Adipocyte (in vitro differentiated cells): ENCODE measurements at regions not wholly inside any gene's neighbourhood (a gene's known extent, or its start where the extent isn't known, plus 50 kb on each side); places are given as distances from the start of the nearest gene placed in this dataset.
A peak's percentile ranks its signal among the peaks of the same experiment; 100 is the strongest.

ENCODE experiments used
- DNase-seq: peaks from one replicate; pipeline ENCODE4 v3.0.0-alpha.2; 2015; ENCODE audit warnings: low read depth
- H3K27me3 ChIP-seq: replicated peaks from 2 replicates; pipeline ENCODE4 v1.7.0; 2013; ENCODE audit warnings: mild to moderate bottlenecking, low read length, moderate library complexity; ENCODE audit not compliant: control insufficient read depth, insufficient read depth
- H3K36me3 ChIP-seq: 2 replicates; pipeline ENCODE4 v1.7.0; 2013; ENCODE audit warnings: low read length, mild to moderate bottlenecking, moderate library complexity; ENCODE audit not compliant: control insufficient read depth, insufficient read depth, severe bottlenecking
- H3K4me1 ChIP-seq: 2 replicates; pipeline ENCODE4 v1.7.0; 2013; ENCODE audit warnings: mild to moderate bottlenecking, low read length, moderate library complexity; ENCODE audit not compliant: control insufficient read depth, insufficient read depth
- H3K4me3 ChIP-seq: 2 replicates; pipeline ENCODE4 v1.7.0; 2013; ENCODE audit warnings: mild to moderate bottlenecking, low read length, moderate library complexity
- H3K9ac ChIP-seq: 2 replicates; pipeline ENCODE4 v1.7.0; 2013; ENCODE audit warnings: mild to moderate bottlenecking, low read length, moderate library complexity
- H3K9me3 ChIP-seq: 2 replicates; pipeline ENCODE4 v1.7.0; 2013; ENCODE audit warnings: mild to moderate bottlenecking, low read length, moderate library complexity; ENCODE audit not compliant: control insufficient read depth

DNA sequence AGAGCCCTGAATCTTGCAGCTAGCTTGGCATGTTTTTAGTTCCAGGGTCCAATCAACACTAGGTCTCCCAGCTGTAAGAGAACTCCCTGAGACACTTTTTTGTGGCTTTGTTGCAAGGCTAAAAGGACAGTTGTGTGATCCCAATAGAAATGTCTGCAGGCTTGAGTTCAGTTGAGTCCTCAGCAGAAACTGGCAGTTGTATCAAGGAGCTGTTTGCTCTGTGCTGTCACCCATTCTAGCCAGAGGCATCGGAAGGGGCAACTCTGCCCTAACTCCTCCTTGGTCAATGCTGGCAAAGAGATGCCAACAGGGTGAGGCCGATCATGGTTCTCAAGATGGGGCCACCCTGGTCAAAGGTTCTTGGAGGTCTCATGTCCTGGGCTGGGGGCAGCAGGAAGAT, 224.1 kb downstream of the BUB3 start:
- no peak overlapping the region for H3K9ac ChIP-seq
- no peaks in the 10 kb centered on the region for H3K9me3 ChIP-seq
- H3K36me3 ChIP-seq = no peaks in the 10 kb centered on the region
- DNase-seq = no peak
- H3K4me3 ChIP-seq = no peak overlapping the region
- H3K4me1 ChIP-seq = no peaks in the 10 kb centered on the region
- peaks cover 18% of the 10 kb centered on the region for H3K27me3 ChIP-seq

DNA sequence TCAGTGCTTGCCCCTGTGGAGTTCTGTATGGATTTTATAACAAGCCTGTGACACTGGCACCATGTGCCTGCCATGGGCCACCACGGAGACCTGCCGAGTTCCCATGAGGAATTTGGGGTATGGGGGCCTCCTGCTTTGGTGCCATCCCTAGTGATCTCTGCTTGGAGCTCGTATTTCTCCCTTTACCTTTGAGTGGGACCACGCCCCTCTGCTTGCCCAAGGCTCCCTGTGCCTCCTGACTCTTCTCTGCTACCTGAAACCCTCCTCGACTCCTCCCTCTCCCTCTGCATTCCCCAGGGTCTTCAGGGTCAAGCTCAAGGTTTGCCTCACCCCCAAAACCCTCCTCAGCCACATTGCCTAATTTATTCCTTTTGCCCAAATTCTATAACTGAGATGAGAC, 225.0 kb downstream of the BUB3 start:
- H3K36me3 ChIP-seq = no peaks in the 10 kb centered on the region
- no peak for DNase-seq
- peaks cover 18% of the 10 kb centered on the region for H3K27me3 ChIP-seq
- H3K9me3 ChIP-seq = no peaks in the 10 kb centered on the region
- no peaks in the 10 kb centered on the region for H3K4me1 ChIP-seq
- H3K9ac ChIP-seq = no peak overlapping the region
- H3K4me3 ChIP-seq = no peak overlapping the region

DNA sequence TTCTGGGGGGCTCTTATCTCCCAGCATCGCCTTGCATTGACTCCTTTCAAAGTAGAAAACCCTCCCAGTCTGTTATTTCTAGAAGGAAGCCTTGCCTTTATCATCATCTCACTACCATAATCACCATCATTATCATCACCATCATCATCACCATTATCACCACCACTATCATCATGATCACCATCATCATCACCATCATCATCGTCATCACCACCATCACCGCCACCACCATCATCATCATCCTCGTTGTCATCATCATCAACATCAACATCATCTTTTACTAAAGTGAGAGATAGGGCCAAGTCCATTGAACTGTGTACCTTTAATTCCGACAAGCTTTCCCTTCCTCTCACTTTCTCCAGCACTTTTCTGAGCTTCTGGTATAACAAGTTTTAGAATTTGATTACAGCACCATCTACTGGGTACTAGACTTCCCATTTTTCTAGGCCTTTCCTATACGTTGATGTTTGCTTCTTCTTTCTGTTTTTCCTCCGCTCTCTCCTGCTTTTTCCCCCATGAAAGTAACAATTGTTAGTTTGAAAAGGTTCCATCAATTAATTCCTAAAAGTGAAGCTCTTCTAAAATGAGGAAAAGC, 226.4 kb downstream of the BUB3 start:
- Histone ChIP-seq H3K36me3 (no peaks in the 10 kb centered on the region), H3K9me3 (peaks cover 3% of the 10 kb centered on the region), H3K9ac (no peak overlapping the region), H3K27me3 (peaks cover 18% of the 10 kb centered on the region), H3K4me1 (no peaks in the 10 kb centered on the region), H3K4me3 (no peak overlapping the region)
- peak; percentile 41 for DNase-seq

DNA sequence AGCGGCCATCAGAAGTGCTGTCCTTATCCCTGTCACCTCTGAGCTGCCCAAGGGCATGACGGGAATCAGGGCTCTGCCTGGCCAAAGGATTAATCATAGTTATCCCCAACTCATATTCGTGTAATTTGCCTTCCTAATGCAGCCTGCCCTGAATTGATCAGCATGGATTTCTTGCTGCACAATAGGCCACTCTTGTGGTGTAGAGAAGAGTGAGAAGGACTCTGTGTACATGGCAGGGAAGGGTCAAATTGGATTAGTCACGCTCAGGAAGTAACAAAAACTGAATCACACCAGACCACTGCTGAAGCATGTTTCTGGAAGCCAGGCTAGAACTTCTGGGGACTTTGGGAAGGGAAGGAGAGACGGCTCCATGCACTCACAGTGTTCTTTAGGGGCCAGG, 227.0 kb downstream of the BUB3 start:
- peaks cover 7% of the 10 kb centered on the region for H3K9me3 ChIP-seq
- H3K36me3 ChIP-seq = no peaks in the 10 kb centered on the region
- no peak overlapping the region for H3K9ac ChIP-seq
- peaks cover 18% of the 10 kb centered on the region for H3K27me3 ChIP-seq
- DNase-seq = no peak
- no peak overlapping the region for H3K4me3 ChIP-seq
- H3K4me1 ChIP-seq = no peaks in the 10 kb centered on the region

DNA sequence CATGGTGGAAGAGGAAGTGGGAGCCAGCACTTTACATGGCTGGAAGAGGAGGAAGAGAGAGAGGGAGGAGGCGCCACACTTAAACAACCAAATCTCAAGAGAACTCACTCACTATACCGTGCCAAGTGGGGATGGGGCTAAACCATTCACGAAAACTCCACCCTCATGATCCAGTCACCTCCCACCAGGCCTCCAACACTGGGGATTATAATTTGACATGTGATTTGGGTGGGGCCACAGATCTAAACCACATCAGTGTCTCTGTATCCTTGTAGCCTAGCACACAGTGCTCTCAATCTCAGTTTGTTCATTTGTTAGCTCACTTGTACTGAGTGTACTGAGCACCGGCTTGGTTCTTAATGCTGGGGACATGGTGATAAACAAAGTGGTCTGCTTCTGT, 228.3 kb downstream of the BUB3 start:
- DNase-seq = no peak
- no peak overlapping the region for H3K9ac ChIP-seq
- H3K36me3 ChIP-seq = no peaks in the 10 kb centered on the region
- H3K4me1 ChIP-seq = no peaks in the 10 kb centered on the region
- H3K27me3 ChIP-seq = peaks cover 15% of the 10 kb centered on the region
- no peak overlapping the region for H3K4me3 ChIP-seq
- H3K9me3 ChIP-seq = peaks cover 7% of the 10 kb centered on the region

DNA sequence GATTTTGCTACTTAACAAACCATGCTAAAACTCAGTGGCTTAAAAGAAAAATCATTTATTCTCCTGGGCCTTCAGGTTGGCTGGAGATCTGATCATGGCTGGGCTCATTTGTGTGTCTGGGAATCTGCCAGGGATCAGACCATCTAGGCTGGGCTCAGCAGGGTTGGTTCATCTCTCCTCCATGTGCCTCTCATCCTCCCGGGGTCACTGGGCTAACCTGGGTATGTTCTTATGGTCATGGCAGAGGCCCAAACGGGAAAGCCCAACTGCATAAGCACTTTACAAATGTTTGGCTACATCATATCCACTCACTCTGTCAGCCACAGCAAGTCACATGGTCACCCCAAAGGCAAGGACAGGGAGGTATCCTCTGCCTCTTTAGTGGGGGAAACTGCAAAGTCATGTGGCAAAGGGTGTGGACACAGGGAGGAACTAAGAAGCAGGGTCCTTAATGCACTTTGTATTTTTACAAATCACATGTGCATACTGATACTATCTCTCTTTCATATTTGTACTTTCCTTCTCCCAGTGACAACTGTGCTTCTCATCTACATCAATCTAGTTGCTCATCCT, 231.4 kb downstream of the BUB3 start:
- H3K27me3 ChIP-seq = no peaks in the 10 kb centered on the region

DNA sequence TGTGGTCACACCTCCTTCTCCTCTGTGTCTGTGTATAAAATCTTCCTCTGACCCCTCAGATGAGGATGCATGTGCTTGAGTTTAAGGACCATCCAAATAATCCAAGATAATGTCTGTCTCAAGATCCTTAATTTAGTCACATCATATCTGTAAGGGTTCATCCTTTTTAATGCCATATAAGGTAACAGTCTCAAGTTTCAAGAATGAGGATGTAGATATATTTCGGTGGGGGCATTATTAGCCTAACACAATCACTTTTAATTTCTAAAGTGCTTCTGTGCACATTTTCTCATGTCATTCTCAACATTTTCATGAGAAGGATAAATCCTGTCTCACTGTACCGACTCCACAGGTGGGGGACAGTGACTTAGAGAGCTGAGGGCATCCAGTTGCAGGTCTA, 235.3 kb downstream of the BUB3 start:
- Histone ChIP-seq H3K4me3 (no peak overlapping the region), H3K9me3 (peaks cover 7% of the 10 kb centered on the region), H3K36me3 (no peaks in the 10 kb centered on the region), H3K27me3 (peaks cover 19% of the 10 kb centered on the region), H3K4me1 (no peaks in the 10 kb centered on the region), H3K9ac (no peak overlapping the region)
- DNase-seq = no peak

More for the DNA sequence above, 231.4 kb downstream of the BUB3 start:
- Histone ChIP-seq H3K36me3 (no peaks in the 10 kb centered on the region), H3K4me3 (no peak overlapping the region), H3K9me3 (peaks cover 7% of the 10 kb centered on the region), H3K9ac (no peak overlapping the region), H3K4me1 (no peaks in the 10 kb centered on the region)
- no peak for DNase-seq

DNA sequence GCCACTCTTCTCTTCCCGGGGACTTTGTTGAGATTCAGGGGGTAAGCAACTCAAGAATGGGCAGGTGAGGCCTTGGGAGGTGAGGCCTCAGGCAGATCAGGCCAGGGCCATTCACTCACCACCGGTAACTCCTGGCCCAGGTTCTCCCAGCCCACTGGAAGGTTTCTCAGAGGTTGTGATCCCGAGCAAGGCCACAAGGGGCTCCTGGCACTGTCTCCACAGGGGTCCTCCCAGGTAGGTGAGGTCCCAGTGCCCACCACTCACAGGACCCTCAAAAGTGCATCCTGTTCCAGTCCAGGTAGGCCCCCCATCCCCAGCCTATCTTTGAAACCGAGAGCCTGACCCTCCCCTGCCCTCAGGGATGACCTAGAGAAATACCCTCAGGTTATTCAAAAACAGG, 236.1 kb downstream of the BUB3 start:
- peaks cover 19% of the 10 kb centered on the region for H3K27me3 ChIP-seq
- no peak overlapping the region for H3K4me3 ChIP-seq
- peaks cover 7% of the 10 kb centered on the region for H3K9me3 ChIP-seq
- DNase-seq = no peak
- no peaks in the 10 kb centered on the region for H3K36me3 ChIP-seq
- no peak overlapping the region for H3K9ac ChIP-seq
- H3K4me1 ChIP-seq = no peaks in the 10 kb centered on the region

DNA sequence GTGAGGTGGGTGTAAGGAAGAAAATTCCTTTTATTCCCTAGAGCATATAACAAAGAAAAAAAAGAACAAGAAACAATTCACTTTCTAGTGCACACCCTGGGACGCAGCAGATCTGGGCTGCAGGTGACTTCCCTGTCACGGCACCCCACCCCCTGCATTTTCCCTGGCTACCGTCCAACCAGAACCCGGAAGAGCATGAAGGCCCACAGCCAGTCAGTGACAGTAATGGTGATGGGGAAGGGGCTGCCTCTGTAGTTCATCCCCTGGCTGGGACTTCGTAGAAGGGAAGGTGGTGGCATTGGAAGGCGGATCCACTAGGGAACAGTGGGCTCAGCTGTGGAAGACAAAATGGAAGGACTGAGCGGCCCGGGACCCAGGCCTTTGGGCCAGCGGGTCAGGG, 236.7 kb downstream of the BUB3 start:
- Histone ChIP-seq H3K27me3 (peaks cover 19% of the 10 kb centered on the region), H3K4me3 (no peak overlapping the region), H3K9ac (no peak overlapping the region), H3K36me3 (no peaks in the 10 kb centered on the region), H3K4me1 (no peaks in the 10 kb centered on the region), H3K9me3 (peaks cover 2% of the 10 kb centered on the region)
- DNase-seq = no peak

DNA sequence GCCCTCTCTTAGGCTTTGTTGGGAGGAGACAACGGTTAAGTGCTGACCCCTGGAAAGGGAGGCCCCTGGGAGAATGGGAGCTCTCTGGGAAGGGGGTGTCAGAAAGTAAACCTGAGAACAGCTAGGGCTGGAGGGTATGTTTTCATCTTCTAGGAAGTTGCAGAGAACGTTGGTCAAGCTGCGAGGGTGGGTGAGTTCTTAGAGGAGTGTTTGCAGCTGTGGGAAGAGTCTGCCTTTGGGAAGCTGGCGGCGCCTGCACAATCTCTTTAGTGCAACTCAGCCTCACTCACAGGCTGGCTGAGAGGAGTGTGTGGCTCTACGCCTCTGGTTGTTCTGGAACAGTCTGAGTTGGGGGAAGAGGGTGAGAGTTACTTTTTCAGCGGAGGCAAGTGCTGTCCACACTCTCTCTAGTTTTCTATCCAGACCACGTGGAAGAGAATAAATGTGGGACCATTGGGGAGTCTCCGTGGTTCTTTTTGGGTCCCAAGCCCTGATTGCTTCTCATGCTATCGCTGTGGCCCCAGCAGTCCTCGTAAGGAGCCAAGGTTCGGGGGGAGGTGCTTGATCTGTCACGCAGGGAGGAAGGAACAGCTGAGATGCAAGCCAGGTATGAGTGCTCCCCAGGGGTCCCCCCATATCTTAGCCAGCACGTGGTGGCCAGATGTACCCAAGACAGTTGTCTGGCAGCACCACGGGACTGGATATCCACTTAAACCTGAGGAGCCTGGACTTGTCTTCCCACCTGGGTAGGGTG, 237.2 kb downstream of the BUB3 start:
- Histone ChIP-seq H3K9me3 (no peaks in the 10 kb centered on the region), H3K4me3 (no peak overlapping the region), H3K4me1 (no peaks in the 10 kb centered on the region), H3K27me3 (peaks cover 19% of the 10 kb centered on the region), H3K36me3 (no peaks in the 10 kb centered on the region), H3K9ac (no peak overlapping the region)
- no peak for DNase-seq

DNA sequence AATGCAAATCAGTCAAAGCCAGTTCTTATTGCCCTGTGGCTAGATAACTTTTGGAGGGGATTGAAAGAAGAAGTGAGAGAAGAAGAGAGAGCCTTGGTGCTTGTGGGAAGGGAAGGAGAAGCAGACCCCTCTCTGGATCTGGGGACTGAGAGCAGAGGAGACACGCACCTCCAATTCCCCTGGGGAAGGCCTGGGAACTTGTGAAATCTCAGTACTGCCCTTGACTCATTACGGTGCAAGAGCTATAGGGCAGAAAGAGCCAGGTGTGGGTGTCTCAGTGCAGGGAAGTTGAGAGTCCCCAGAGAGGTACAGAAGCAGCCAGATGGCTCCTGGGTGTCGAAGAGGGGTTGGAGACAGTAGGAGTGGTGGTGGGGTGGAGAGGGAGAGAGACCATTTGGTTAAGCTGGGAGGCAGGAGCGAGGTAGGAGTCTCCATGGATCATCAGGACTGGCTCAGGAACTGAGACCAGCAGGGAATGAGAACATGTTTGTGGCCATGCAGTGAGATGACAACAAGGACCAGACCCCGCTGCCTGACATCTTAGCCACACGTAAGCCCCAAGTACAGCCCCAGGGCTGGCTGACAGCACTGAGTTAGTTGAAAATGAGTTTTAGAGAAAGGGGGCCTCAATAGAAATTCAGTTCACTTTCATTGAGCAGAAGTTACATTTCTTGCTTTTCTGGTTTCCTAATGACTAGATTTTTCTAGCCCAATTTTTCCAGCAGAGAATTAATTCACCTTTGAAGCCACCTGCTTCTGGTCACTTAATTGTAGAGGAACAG, 238.2 kb downstream of the BUB3 start:
- Histone ChIP-seq H3K9ac (no peak overlapping the region), H3K9me3 (no peaks in the 10 kb centered on the region)
- DNase-seq = no peak

More for the DNA sequence above, 238.2 kb downstream of the BUB3 start:
- Histone ChIP-seq H3K4me1 (no peaks in the 10 kb centered on the region), H3K4me3 (no peak overlapping the region), H3K36me3 (no peaks in the 10 kb centered on the region), H3K27me3 (peaks cover 19% of the 10 kb centered on the region)
